VCaP (cell line): ENCODE measurements at regions not wholly inside any gene's neighbourhood (a gene's known extent, or its start where the extent isn't known, plus 50 kb on each side); places are given as distances from the start of the nearest gene placed in this dataset.
"Not testable (repeated sequence)": the region's sequence is repeated elsewhere in the genome, so short reads cannot be mapped to it uniquely, and the experiment has no call there.

Experiments
- H3K27ac ChIP-seq: fragments of 450-650 bp; 2 replicates; pipeline ENCODE4 v1.5.1; 2017
- CTCF ChIP-seq: fragments of 450-650 bp; conservative IDR thresholded peaks from 2 replicates; pipeline ENCODE4 v1.5.1; 2017; ENCODE audit warnings: mild to moderate bottlenecking, moderate library complexity

GRCh38 chr7:55743454-55743717 lies 119.2 kb downstream of the SEPTIN14 start:
- H3K27ac ChIP-seq: not testable (repeated sequence)

GRCh38 chr7:55742651-55743453 lies 119.7 kb downstream of the SEPTIN14 start:
- not testable (repeated sequence) for H3K27ac ChIP-seq

GRCh38 chr7:55741721-55742631 lies 120.6 kb downstream of the SEPTIN14 start:
- H3K27ac ChIP-seq: not testable (repeated sequence)

- H3K27ac ChIP-seq: not testable (repeated sequence)
Measured at GRCh38 chr7:55740633-55741250, 121.8 kb downstream of the SEPTIN14 start.

GRCh38 chr7:55740053-55740452 lies 122.5 kb downstream of the SEPTIN14 start:
- H3K27ac ChIP-seq: not testable (repeated sequence)

- H3K27ac ChIP-seq: not testable (repeated sequence)
Measured at GRCh38 chr7:55736641-55737221, 125.8 kb downstream of the SEPTIN14 start.

GRCh38 chr7:55733241-55734140 lies 129.1 kb downstream of the SEPTIN14 start:
- no peak for TF ChIP-seq CTCF
- no peak overlapping the region for H3K27ac ChIP-seq

GRCh38 chr7:55731931-55732330 lies 130.6 kb downstream of the SEPTIN14 start:
- no peak for TF ChIP-seq CTCF
- H3K27ac ChIP-seq: no peak overlapping the region

- no peak for TF ChIP-seq CTCF
Measured at GRCh38 chr7:55730197-55730596, 132.4 kb downstream of the SEPTIN14 start.

GRCh38 chr7:55723621-55723941 lies 139.0 kb downstream of the SEPTIN14 start:
- H3K27ac ChIP-seq: no peak overlapping the region
- no peak for TF ChIP-seq CTCF

More at GRCh38 chr7:55730197-55730596, 132.4 kb downstream of the SEPTIN14 start:
- no peak overlapping the region for H3K27ac ChIP-seq
